ENCODE measurements at regions not wholly inside any gene's neighbourhood (a gene's known extent, or its start where the extent isn't known, plus 50 kb on each side); places are given as distances from the start of the nearest gene placed in this dataset.

DNA sequence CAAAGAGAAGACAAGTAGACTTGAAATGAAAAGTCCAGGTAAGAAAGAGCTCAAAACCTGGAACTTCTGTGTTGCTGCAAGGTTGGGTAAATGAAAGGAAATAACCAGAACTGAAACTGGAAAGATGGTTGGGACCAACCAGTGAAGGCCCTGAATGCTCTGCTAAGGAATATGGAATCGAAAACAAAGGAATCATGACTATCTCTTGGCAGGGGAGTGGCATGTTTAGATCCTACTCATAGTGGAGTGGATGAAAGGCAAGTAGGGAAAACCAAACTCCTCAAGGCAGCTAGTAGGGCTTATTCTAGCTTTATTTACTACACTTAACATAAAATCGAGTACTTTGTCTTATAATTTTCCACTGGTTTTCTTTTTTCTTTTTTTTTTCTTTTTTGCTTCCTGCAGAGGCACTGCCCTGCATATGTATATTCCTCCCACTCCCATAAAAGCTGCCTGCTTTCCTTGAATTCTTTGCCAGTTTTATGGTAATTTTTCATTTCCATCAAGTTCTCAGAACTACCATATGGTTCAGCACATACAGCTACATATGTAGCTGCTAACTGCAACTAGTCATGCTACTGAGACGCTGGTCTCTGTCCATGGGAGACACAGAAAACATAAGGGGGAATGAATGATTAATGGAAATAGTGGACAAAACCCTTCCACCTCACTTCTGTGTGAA, 247.1 kb upstream of the TMTC1 start:
- TF ChIP-seq, protein P1, sequence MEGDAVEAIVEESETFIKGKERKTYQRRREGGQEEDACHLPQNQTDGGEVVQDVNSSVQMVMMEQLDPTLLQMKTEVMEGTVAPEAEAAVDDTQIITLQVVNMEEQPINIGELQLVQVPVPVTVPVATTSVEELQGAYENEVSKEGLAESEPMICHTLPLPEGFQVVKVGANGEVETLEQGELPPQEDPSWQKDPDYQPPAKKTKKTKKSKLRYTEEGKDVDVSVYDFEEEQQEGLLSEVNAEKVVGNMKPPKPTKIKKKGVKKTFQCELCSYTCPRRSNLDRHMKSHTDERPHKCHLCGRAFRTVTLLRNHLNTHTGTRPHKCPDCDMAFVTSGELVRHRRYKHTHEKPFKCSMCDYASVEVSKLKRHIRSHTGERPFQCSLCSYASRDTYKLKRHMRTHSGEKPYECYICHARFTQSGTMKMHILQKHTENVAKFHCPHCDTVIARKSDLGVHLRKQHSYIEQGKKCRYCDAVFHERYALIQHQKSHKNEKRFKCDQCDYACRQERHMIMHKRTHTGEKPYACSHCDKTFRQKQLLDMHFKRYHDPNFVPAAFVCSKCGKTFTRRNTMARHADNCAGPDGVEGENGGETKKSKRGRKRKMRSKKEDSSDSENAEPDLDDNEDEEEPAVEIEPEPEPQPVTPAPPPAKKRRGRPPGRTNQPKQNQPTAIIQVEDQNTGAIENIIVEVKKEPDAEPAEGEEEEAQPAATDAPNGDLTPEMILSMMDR (optimal IDR thresholded peaks at IDR 0.05 in 1 of 3, IDR thresholded peaks at IDR 0.05 in 1 of 3, conservative IDR thresholded peaks at IDR 0.05 in 1 of 3; ENCODE audit: extremely low read depth in 1 of 3, insufficient read depth in 2 of 3, low read length in 3 of 3), result no peak
- TF ChIP-seq EZH2 (IDR thresholded peaks at IDR 0.05; ENCODE audit: low read length), result no peak

All from keratinocyte (primary cell).